Renal cortex interstitium (tissue), 11 donors: ENCODE measurements at regions not wholly inside any gene's neighbourhood (a gene's known extent, or its start where the extent isn't known, plus 50 kb on each side); places are given as distances from the start of the nearest gene placed in this dataset.
"Not testable (repeated sequence)": the region's sequence is repeated elsewhere in the genome, so short reads cannot be mapped to it uniquely, and the experiment has no call there.

Experiments
- DNase-seq, 11 donors: peaks; one replicate each; pipeline ENCODE4 v3.0.0-alpha.2; 2013; ENCODE audit warnings: low read depth in 9 of 11, low spot score in 4 of 11; ENCODE audit errors: extremely low read depth in 1 of 11

DNA sequence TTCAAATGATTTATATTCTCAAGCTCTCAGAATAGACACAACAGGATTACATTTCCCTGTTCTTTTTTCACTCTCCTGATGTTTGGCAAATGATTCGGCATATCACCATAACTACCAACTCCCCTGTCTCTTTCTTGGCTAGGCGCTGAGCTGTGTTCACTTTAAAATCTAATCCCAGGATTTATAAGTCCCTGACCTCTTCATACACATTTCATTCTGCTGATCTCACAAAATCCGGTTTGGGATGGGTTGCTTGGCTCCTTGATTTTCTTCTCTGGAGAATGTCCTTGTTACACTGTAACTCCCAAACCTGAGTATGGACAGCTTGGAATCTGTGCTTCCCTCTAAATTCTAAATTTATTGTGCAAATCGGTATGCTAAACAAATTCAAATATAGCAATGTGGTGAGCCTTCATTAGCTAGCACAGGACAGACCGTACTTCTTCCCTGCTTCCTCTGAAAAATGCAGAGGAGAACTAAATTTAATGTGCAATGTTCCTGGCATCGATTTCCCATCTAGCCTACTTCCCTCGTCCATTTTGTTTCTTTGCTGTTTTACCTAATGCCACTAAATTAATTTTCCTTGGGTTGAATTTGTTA lies 858.5 kb upstream of the FAT3 start:
- no peak for DNase-seq

GRCh38 chr11:91350931-91351330 lies 873.7 kb upstream of the FAT3 start:
- no peak for DNase-seq

DNA sequence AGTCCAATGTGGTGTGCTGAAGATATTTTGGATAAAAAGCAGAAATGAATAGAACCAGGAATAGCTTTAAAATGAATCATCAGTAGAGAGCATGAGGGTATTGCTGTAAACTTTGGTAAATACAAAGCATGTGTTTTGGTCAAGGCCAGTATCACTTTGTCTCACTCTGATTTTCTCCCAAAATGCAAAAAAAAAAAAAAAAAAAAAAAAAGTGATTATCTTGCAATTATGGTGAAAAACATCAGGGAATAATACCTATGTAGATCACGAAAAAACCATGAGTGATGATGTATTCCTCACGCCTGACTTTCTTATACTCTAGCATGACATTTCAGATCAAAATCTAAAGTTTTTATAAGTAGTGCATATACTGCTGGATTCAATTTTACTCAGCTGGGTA lies 897.9 kb upstream of the FAT3 start:
- no peak for DNase-seq

- DNase-seq: no peak
Measured at GRCh38 chr11:91326280-91326679, 898.3 kb upstream of the FAT3 start.

DNA sequence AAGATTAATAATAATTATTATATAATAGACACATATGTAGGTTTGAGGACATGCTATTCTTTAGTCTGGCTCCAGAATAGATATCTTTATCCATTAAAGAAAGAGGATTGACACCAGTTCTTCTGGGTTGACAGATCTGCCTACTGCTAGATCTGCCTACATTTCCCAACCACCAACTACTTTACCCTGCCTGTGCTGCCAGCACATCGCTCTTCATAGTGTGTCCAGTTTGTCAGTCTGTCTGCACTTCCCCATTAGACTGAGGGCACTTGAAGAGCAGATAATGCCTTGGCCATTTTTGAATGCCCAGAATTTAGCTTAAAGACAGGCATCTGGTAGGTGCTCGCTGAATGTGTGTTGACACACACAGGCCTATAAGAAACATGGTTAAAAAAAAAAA lies 910.1 kb upstream of the FAT3 start:
- DNase-seq: no peak

GRCh38 chr11:91312541-91312940 lies 912.1 kb upstream of the FAT3 start:
- no peak for DNase-seq

DNA sequence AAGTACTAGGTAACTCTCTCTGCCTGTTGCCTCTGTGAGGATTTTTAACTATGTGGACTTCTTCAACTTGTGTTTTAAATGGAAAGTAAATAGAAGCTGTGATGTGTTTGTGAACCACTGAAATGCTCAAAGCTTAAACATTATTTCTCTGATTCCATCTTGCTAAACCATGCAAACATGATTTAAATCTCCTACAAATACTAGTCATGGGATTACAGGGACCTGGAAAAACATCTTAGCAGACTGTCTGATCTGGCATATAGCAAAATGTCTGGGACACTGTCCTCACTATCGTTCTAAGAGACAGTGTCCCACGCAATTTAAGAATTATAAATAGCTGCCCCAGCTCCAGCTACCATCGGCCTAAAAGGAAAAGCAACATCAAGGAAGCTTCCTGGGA lies 914.5 kb upstream of the FAT3 start:
- DNase-seq: no peak

- no peak for DNase-seq
Measured at GRCh38 chr11:91308069-91308468, 916.5 kb upstream of the FAT3 start.

- DNase-seq: no peak
Measured at GRCh38 chr11:91305402-91305801, 919.2 kb upstream of the FAT3 start.

DNA sequence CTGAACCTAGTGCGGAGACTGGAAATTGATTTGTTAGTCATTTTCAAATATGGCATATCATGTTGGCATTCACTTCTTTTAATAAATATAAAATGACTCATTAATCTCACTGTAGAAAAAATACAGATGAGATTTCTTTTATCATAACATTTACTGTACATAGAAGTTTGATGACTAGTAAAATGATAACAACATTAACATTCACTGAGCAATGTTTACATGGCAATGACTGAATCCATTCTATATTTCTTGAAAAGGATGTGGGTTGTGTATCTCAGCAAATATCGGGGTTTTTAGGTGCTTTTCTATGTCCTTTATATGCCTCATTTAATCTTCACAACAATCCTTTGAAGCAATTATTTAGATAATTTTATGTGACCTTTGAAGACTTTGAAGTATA lies 920.9 kb upstream of the FAT3 start:
- DNase-seq: no peak

- no peak for DNase-seq
Measured at GRCh38 chr11:91299980-91300379, 924.6 kb upstream of the FAT3 start.

GRCh38 chr11:91296629-91297028 lies 928.0 kb upstream of the FAT3 start:
- DNase-seq: no peak

- DNase-seq: no peak
Measured at GRCh38 chr11:91295591-91295990, 929.0 kb upstream of the FAT3 start.

- no peak for DNase-seq
Measured at GRCh38 chr11:91293119-91293518, 931.5 kb upstream of the FAT3 start.

DNA sequence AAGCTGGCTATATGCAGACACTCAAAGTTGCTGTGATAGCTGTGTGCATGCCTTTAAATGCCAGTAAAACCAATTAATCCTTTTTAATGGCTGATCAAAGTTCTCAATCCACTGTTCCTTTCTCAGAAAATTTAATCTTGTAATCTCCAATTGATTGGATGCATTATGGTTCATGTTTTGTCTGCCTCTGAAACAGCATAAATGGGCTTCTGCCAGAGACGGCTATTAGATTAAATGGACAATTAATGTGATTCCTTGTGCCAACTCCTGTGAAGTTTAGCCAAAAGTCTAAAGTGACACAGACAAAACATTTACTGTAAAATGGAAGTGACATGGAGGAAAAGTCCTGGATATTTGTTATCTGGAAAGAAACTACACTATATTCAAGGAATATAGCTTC lies 952.5 kb upstream of the FAT3 start:
- DNase-seq: no peak

GRCh38 chr11:91268512-91269295 lies 955.9 kb upstream of the FAT3 start:
- DNase-seq: not testable (repeated sequence)

DNA sequence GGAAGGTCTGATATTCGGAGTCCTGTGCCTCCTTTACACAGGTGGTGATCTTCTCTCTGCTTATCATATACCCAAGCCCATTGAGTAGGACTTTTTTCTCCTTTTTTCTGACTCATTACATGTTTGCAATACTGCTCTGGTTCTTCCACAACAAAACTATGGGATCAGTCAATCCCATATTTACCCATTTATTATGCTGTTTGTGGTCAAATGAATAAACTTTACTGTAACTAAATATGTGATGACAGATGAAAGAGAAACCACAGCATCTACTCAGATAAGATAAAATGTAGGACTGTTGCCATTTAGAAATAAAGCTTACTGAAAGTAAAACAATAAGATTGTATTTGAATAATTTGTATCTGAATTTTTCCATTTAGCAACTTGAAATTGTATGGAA lies 958.7 kb upstream of the FAT3 start:
- DNase-seq: no peak

- DNase-seq: no peak
Measured at GRCh38 chr11:91264481-91264880, 960.1 kb upstream of the FAT3 start.

GRCh38 chr11:91263496-91264365 lies 960.9 kb upstream of the FAT3 start:
- DNase-seq: peak in 9 of 11 donors; percentile 5 to 39 (median 17)

- DNase-seq: no peak
Measured at GRCh38 chr11:91261513-91261912, 963.1 kb upstream of the FAT3 start.
